Vagina (tissue), 2 donors: ENCODE measurements at regions not wholly inside any gene's neighbourhood (a gene's known extent, or its start where the extent isn't known, plus 50 kb on each side); places are given as distances from the start of the nearest gene placed in this dataset.

ENCODE experiments used
- CTCF ChIP-seq, 3 experiments: fragments of 450-650 bp in 2 of 3; fragments of 200-600 bp in 1 of 3; sonication (generic) in 1 of 3; IDR thresholded peaks; one replicate each; pipeline ENCODE4 v1.5.1; 2017 to 2019; ENCODE audit warnings: antibody characterized with exemption in 3 of 3, mild to moderate bottlenecking in 2 of 3, moderate library complexity in 2 of 3
- POLR2A ChIP-seq, 2 donors: fragments of 450-650 bp; IDR thresholded peaks; one replicate each; pipeline ENCODE4 v1.6.1; 2017; ENCODE audit warnings: antibody characterized with exemption in 2 of 2, mild to moderate bottlenecking in 2 of 2, moderate library complexity in 2 of 2

- TF ChIP-seq CTCF (IDR thresholded peaks at IDR 0.05): no peak
- TF ChIP-seq POLR2A (IDR thresholded peaks at IDR 0.05): no peak
Measured at GRCh38 chr1:29426701-29427279, 190.5 kb downstream of the PTPRU start.
